HepG2 (cell line): ENCODE measurements at regions not wholly inside any gene's neighbourhood (a gene's known extent, or its start where the extent isn't known, plus 50 kb on each side); places are given as distances from the start of the nearest gene placed in this dataset.

Experiments used
- ATAC-seq: fragments of 200-7000 bp; cut with Tn5 transposase; 3 replicates; pipeline ENCODE4 v1.9.1; 2020; ENCODE audit warnings: mild to moderate bottlenecking, moderate library complexity
- BruUV-seq: library from RNA; stranded (reverse); fragments of 400-500 nt; replicated peaks from 2 replicates; lab custom pipeline; 2021; lab: Mats Ljungman, UMichigan
- CTCF ChIA-PET: fragments of 300-600 bp; formaldehyde crosslinking; extraction: SDS; loops from one replicate; lab custom pipeline; 2021; ENCODE audit warnings: low total read pairs, inconsistent platforms, low intra/inter-chr PET ratio; lab: Yijun Ruan, JAX
- POLR2A ChIA-PET: fragments of 350-600 bp; sonication (Branson Sonifier 250); formaldehyde crosslinking; loops from one replicate; lab custom pipeline; 2020; ENCODE audit warnings: antibody characterized with exemption, inconsistent platforms; lab: Yijun Ruan, JAX
- DNase-seq: peaks from one replicate; pipeline ENCODE4 v3.0.0-alpha.2; 2015; ENCODE audit warnings: low spot score
- FAIRE-seq: peaks from 3 replicates; lab custom pipeline; 2011; peaks lifted over from hg19 to GRCh38; lab: Jason Lieb, UNC
- H2AFZ ChIP-seq: one replicate; pipeline ENCODE4 v1.6.1; 2011; ENCODE audit warnings: low read length, inconsistent platforms
- H3K27ac ChIP-seq: fragments of 300-600 bp; 3 replicates; pipeline ENCODE4 v1.8.0; 2011; ENCODE audit warnings: mixed run types, mild to moderate bottlenecking, mixed read lengths, low read length, inconsistent platforms; ENCODE audit not compliant: insufficient read depth; ENCODE audit errors: extremely low read length
- H3K27me3 ChIP-seq, 2 experiments: fragments of 200-600 bp in 1 of 2; 2 replicates in 1 of 2; 3 replicates in 1 of 2; pipeline versions ENCODE4 v1.6.0 to v1.8.0; 2011; ENCODE audit warnings: low read length in 2 of 2, mild to moderate bottlenecking in 2 of 2, moderate library complexity in 2 of 2, inconsistent platforms in 1 of 2; ENCODE audit not compliant: insufficient read depth in 2 of 2, control insufficient read depth in 1 of 2
- H3K36me3 ChIP-seq, 2 experiments: fragments of 200-600 bp in 1 of 2; replicated peaks in 1 of 2; 2 replicates in 1 of 2; 3 replicates in 1 of 2; pipeline versions ENCODE4 v1.5.1 to v1.8.0; 2011; ENCODE audit warnings: low read length in 2 of 2, inconsistent platforms in 1 of 2; ENCODE audit not compliant: insufficient read depth in 2 of 2, control insufficient read depth in 1 of 2
- H3K4me1 ChIP-seq: 2 replicates; pipeline ENCODE4 v1.5.1; 2012; ENCODE audit warnings: low read length, inconsistent platforms; ENCODE audit not compliant: insufficient read depth
- H3K4me2 ChIP-seq: 2 replicates; pipeline ENCODE4 v1.6.0; 2011; ENCODE audit warnings: low read depth, low read length, inconsistent platforms
- H3K4me3 ChIP-seq, 3 experiments: fragments of 200-600 bp in 1 of 3; sonication (generic), shearing (Covaris generic) in 1 of 3; replicated peaks in 1 of 3; 2 replicates each; pipeline ENCODE4 v1.5.1; 2011 to 2016; ENCODE audit warnings: low read length in 3 of 3, inconsistent platforms in 2 of 3, low read depth in 2 of 3, mild to moderate bottlenecking in 2 of 3, control low read depth in 1 of 3, mixed read lengths in 1 of 3; ENCODE audit not compliant: insufficient read depth in 1 of 3
- H3K79me2 ChIP-seq: one replicate; pipeline ENCODE4 v1.6.1; 2011; ENCODE audit warnings: low read length, inconsistent platforms; ENCODE audit not compliant: insufficient read depth
- H3K9ac ChIP-seq: 2 replicates; pipeline ENCODE4 v1.6.0; 2011; ENCODE audit warnings: mild to moderate bottlenecking, low read depth, low read length, inconsistent platforms; ENCODE audit not compliant: insufficient read depth
- H3K9me3 ChIP-seq: 2 replicates; pipeline ENCODE4 v1.5.1; 2012; ENCODE audit warnings: mild to moderate bottlenecking, low read length
- H4K20me1 ChIP-seq: 2 replicates; pipeline ENCODE4 v1.6.0; 2011; ENCODE audit warnings: inconsistent platforms, mild to moderate bottlenecking, low read length, moderate library complexity; ENCODE audit not compliant: insufficient read depth
- ARNT2 ChIP-seq: sonication (generic); formaldehyde crosslinking; IDR thresholded peaks from 2 replicates; pipeline ENCODE4 v1.8.0; 2022; ENCODE audit warnings: mild to moderate bottlenecking, low read depth, missing genetic modification reagents, moderate library complexity
- EEA1 ChIP-seq: sonication (generic); formaldehyde crosslinking; IDR thresholded peaks from 2 replicates; pipeline ENCODE4 v1.5.1; 2020; ENCODE audit warnings: mild to moderate bottlenecking, missing genetic modification reagents, borderline replicate concordance
- HDAC6 ChIP-seq: fragments of 200-600 bp; sonication (generic); IDR thresholded peaks from 2 replicates; pipeline ENCODE4 v1.7.0; 2017; ENCODE audit warnings: mild to moderate bottlenecking, antibody characterized with exemption, low read length, low read depth
- HOXA5 ChIP-seq: sonication (generic); formaldehyde crosslinking; IDR thresholded peaks from 2 replicates; pipeline ENCODE4 v1.4.0; 2020; ENCODE audit warnings: missing genetic modification reagents
- JARID2 ChIP-seq: sonication (generic); formaldehyde crosslinking; IDR thresholded peaks from 2 replicates; pipeline ENCODE4 v1.8.1; 2023; ENCODE audit warnings: missing genetic modification reagents, inconsistent platforms; ENCODE audit not compliant: insufficient replicate concordance
- MAFK ChIP-seq, 2 experiments: IDR thresholded peaks in 1 of 2; conservative IDR thresholded peaks in 1 of 2; 2 replicates each; pipeline ENCODE4 v1.6.1; 2011; ENCODE audit warnings: improper control_type of control experiment in 2 of 2, low read length in 2 of 2
- NBN ChIP-seq: fragments of 450-650 bp; conservative IDR thresholded peaks from 2 replicates; pipeline ENCODE4 v1.6.1; 2017
- NFE2L2 ChIP-seq: fragments of 150-350 bp; IDR thresholded peaks from 2 replicates; pipeline ENCODE4 v1.6.1; 2014; ENCODE audit warnings: low read length
- NFIB ChIP-seq: sonication (generic); formaldehyde crosslinking; IDR thresholded peaks from 2 replicates; pipeline ENCODE4 v1.9.0; 2021; ENCODE audit warnings: missing genetic modification reagents, mild to moderate bottlenecking, borderline replicate concordance
- PLSCR1 ChIP-seq: sonication (generic); formaldehyde crosslinking; IDR thresholded peaks from 2 replicates; pipeline ENCODE4 v1.5.0; 2020; ENCODE audit warnings: missing genetic modification reagents, mild to moderate bottlenecking, borderline replicate concordance
- SP2 ChIP-seq: sonication (generic); formaldehyde crosslinking; IDR thresholded peaks from 2 replicates; pipeline ENCODE4 v1.5.1; 2020; ENCODE audit warnings: mild to moderate bottlenecking, missing genetic modification reagents
- TCF7L2 ChIP-seq: IDR thresholded peaks from 2 replicates; pipeline ENCODE4 v1.6.1; 2011; ENCODE audit warnings: mild to moderate bottlenecking, low read depth, low read length, moderate library complexity
- TEAD3 ChIP-seq: optimal IDR thresholded peaks from 2 replicates; pipeline ENCODE3; 2016; ENCODE audit warnings: borderline replicate concordance
- THYN1 ChIP-seq: sonication (generic); formaldehyde crosslinking; IDR thresholded peaks from 2 replicates; pipeline ENCODE4 v1.8.1; 2023; ENCODE audit warnings: low read depth, mild to moderate bottlenecking, moderate library complexity, missing genetic modification reagents, borderline replicate concordance
- ZMYM4 ChIP-seq: sonication (generic); formaldehyde crosslinking; IDR thresholded peaks from 2 replicates; pipeline ENCODE4 v1.8.1; 2023; ENCODE audit warnings: mild to moderate bottlenecking, missing genetic modification reagents
- ZNF230 ChIP-seq: sonication (generic); formaldehyde crosslinking; IDR thresholded peaks from 2 replicates; pipeline ENCODE4 v1.4.0; 2020; ENCODE audit warnings: mild to moderate bottlenecking, missing genetic modification reagents
- ZNF235 ChIP-seq: sonication (generic); formaldehyde crosslinking; IDR thresholded peaks from 2 replicates; pipeline ENCODE4 v1.8.1; 2023; ENCODE audit warnings: mild to moderate bottlenecking, missing genetic modification reagents, borderline replicate concordance
- ZNF326 ChIP-seq: sonication (generic); formaldehyde crosslinking; IDR thresholded peaks from 2 replicates; pipeline ENCODE4 v1.4.0; 2020; ENCODE audit warnings: missing genetic modification reagents, borderline replicate concordance
- ZNF343 ChIP-seq: sonication (generic); formaldehyde crosslinking; IDR thresholded peaks from 2 replicates; pipeline ENCODE4 v1.4.0; 2020; ENCODE audit warnings: mild to moderate bottlenecking, missing genetic modification reagents
- ZNF414 ChIP-seq: sonication (generic); formaldehyde crosslinking; IDR thresholded peaks from 2 replicates; pipeline ENCODE4 v1.5.0; 2020; ENCODE audit warnings: missing genetic modification reagents
- ZNF761 ChIP-seq: sonication (generic); formaldehyde crosslinking; conservative IDR thresholded peaks from 2 replicates; pipeline ENCODE4 v1.4.0; 2020; ENCODE audit warnings: mild to moderate bottlenecking, missing genetic modification reagents
- WGBS: methylation state at CpG from one replicate; pipeline ENCODE4 v1.1.6; 2017; ENCODE audit warnings: low lambda C conversion rate; 5-methylcytosine and 5-hydroxymethylcytosine counted together
- in situ Hi-C: cut with HindIII; loops from 2 replicates; pipeline ENCODE4 v1.10.0; 2017; ENCODE audit warnings: low pct_unique_long_range_greater_than_20kb; ENCODE audit not compliant: extremely low pct_ligation_motif_present
- intact Hi-C: fragments of 100-400 bp; cut with micrococcal nuclease; formaldehyde crosslinking; loops from one replicate; pipeline ENCODE4 v1.10.0; 2022; ENCODE audit not compliant: unreplicated experiment

- no peak overlapping the region for H3K4me2 ChIP-seq
- ATAC-seq = no peak
- H3K79me2 ChIP-seq = no peaks in the 10 kb centered on the region
- no TSS peak for BruUV-seq
- no peaks in the 10 kb centered on the region for H3K4me1 ChIP-seq
- no peaks in the 10 kb centered on the region for H3K27me3 ChIP-seq
- no peaks in the 10 kb centered on the region for H3K9me3 ChIP-seq
- in situ Hi-C loops = no loop called here
- TF ChIP-seq ZNF761 (CRISPR knock-in tag) = no peak
- no peak for TF ChIP-seq ZNF235
- no peak for TF ChIP-seq ZNF343
- no peak for TF ChIP-seq ARNT2 (CRISPR knock-in tag)
- no peak for TF ChIP-seq ZNF326
- TF ChIP-seq MAFK (conservative IDR thresholded peaks at IDR 0.05 in 1 of 2, IDR thresholded peaks at IDR 0.05 in 1 of 2; ENCODE audit: low read length in 2 of 2) = 0 out of 4 replicates have a peak, but pooled peaks of 1 of the 2 experiments have one; percentile 3
- peak; percentile 74 for TF ChIP-seq NFE2L2
- no peak for TF ChIP-seq SP2
- POLR2A ChIA-PET = no interaction called here
- H3K9ac ChIP-seq = no peak overlapping the region
- DNase-seq = no peak
- CTCF ChIA-PET = no interaction called here
- FAIRE-seq = no peak
- no peak overlapping the region for H3K4me3 ChIP-seq
- no peaks in the 10 kb centered on the region for H3K36me3 ChIP-seq
- no peaks in the 10 kb centered on the region for H4K20me1 ChIP-seq
- WGBS = 70% methylated on average over 1 of the region's 1 CpG
- H2AFZ ChIP-seq = no peak overlapping the region
- no peak overlapping the region for H3K27ac ChIP-seq
- intact Hi-C loops = no loop called here
Measured at GRCh38 chr3:73709712-73710111, 85.0 kb upstream of the PDZRN3 start.

GRCh38 chr3:73708956-73709355 is 84.2 kb upstream of the PDZRN3 start:
- DNase-seq (no peak), FAIRE-seq (no peak), ATAC-seq (no peak)
- intact Hi-C loops = no loop called here
- Histone ChIP-seq H4K20me1 (no peaks in the 10 kb centered on the region), H3K36me3 (no peaks in the 10 kb centered on the region), H3K4me2 (no peak overlapping the region), H3K9me3 (no peaks in the 10 kb centered on the region), H3K27me3 (no peaks in the 10 kb centered on the region), H3K9ac (no peak overlapping the region), H3K79me2 (no peaks in the 10 kb centered on the region), H3K4me1 (no peaks in the 10 kb centered on the region), H2AFZ (no peak overlapping the region), H3K27ac (no peak overlapping the region), H3K4me3 (no peak overlapping the region)
- TF ChIP-seq ZNF230 (CRISPR knock-in tag) (no peak), JARID2 (no peak), ZMYM4 (CRISPR knock-in tag) (no peak), TEAD3 (CRISPR knock-in tag) (no peak), PLSCR1 (CRISPR knock-in tag) (no peak), NBN (no peak), EEA1 (CRISPR knock-in tag) (no peak), HOXA5 (CRISPR knock-in tag) (no peak), NFIB (CRISPR knock-in tag) (no peak), THYN1 (CRISPR knock-in tag) (no peak), TCF7L2 (no peak), HDAC6 (no peak), ZNF414 (CRISPR knock-in tag) (no peak)
- 4% methylated on average over 2 of the region's 2 CpGs for WGBS
- POLR2A ChIA-PET = no interaction called here
- in situ Hi-C loops = no loop called here
- CTCF ChIA-PET = no interaction called here
- no TSS peak for BruUV-seq
